GM18858 (cell line): ENCODE measurements at regions not wholly inside any gene's neighbourhood (a gene's known extent, or its start where the extent isn't known, plus 50 kb on each side); places are given as distances from the start of the nearest gene placed in this dataset.

Source experiments
- ATAC-seq: cut with Tn5 transposase; IDR thresholded peaks from one replicate; pipeline ENCODE4 v1.9.1; 2021; ENCODE audit not compliant: unreplicated experiment

GRCh38 chr5:174424219-174425053, 299.9 kb upstream of the MSX2 start:
- no peak for ATAC-seq

GRCh38 chr5:174425271-174425963, 299.0 kb upstream of the MSX2 start:
- ATAC-seq, result no peak

GRCh38 chr5:174425964-174426290, 298.5 kb upstream of the MSX2 start:
- ATAC-seq, result no peak

GRCh38 chr5:174426388-174426787, 298.0 kb upstream of the MSX2 start:
- ATAC-seq, result no peak

GRCh38 chr5:174426851-174427250, 297.5 kb upstream of the MSX2 start:
- ATAC-seq, result no peak

GRCh38 chr5:174427304-174427703, 297.1 kb upstream of the MSX2 start:
- no peak for ATAC-seq

- no peak for ATAC-seq
Observed at GRCh38 chr5:174428895-174429294, 295.5 kb upstream of the MSX2 start.

GRCh38 chr5:174430940-174431339, 293.4 kb upstream of the MSX2 start:
- ATAC-seq, result no peak

- ATAC-seq, result no peak
Observed at GRCh38 chr5:174431504-174431903, 292.9 kb upstream of the MSX2 start.

- ATAC-seq, result no peak
Observed at GRCh38 chr5:174433098-174433497, 291.3 kb upstream of the MSX2 start.

- no peak for ATAC-seq
Observed at GRCh38 chr5:174436750-174437149, 287.6 kb upstream of the MSX2 start.

- ATAC-seq, result no peak
Observed at GRCh38 chr5:174444479-174445188, 279.7 kb upstream of the MSX2 start.

- ATAC-seq, result no peak
Observed at GRCh38 chr5:174446446-174446845, 277.9 kb upstream of the MSX2 start.

GRCh38 chr5:174446988-174447387, 277.4 kb upstream of the MSX2 start:
- no peak for ATAC-seq

GRCh38 chr5:174448041-174448440, 276.3 kb upstream of the MSX2 start:
- no peak for ATAC-seq

- no peak for ATAC-seq
Observed at GRCh38 chr5:174448662-174449061, 275.7 kb upstream of the MSX2 start.

GRCh38 chr5:174453690-174454089, 270.7 kb upstream of the MSX2 start:
- ATAC-seq, result no peak

- no peak for ATAC-seq
Observed at GRCh38 chr5:174454464-174454863, 269.9 kb upstream of the MSX2 start.

- ATAC-seq, result no peak
Observed at GRCh38 chr5:174454890-174455289, 269.5 kb upstream of the MSX2 start.

GRCh38 chr5:174455301-174455700, 269.1 kb upstream of the MSX2 start:
- ATAC-seq, result no peak

- ATAC-seq, result no peak
Observed at GRCh38 chr5:174457141-174457678, 267.2 kb upstream of the MSX2 start.
